Prostate gland (tissue), 2 donors: ENCODE measurements at regions not wholly inside any gene's neighbourhood (a gene's known extent, or its start where the extent isn't known, plus 50 kb on each side); places are given as distances from the start of the nearest gene placed in this dataset.

Experiments used
- DNase-seq: peaks from one replicate; pipeline ENCODE4 v3.0.0-alpha.2; 2019; ENCODE audit warnings: low spot score
- H3K27ac ChIP-seq, 2 donors: fragments of 200-600 bp; sonication (generic); 2 replicates each; pipeline ENCODE4 v1.5.1; 2017 to 2019
- H3K27me3 ChIP-seq: fragments of 200-600 bp; sonication (generic); replicated peaks from 2 replicates; pipeline ENCODE4 v1.5.1; 2019; ENCODE audit not compliant: insufficient read depth
- H3K36me3 ChIP-seq, 2 donors: fragments of 200-600 bp; sonication (generic); 1 replicate in 1 of 2; 2 replicates in 1 of 2; pipeline versions ENCODE4 v1.5.1 to v1.8.1; 2017 to 2019
- H3K4me1 ChIP-seq: fragments of 200-600 bp; sonication (generic); replicated peaks from 2 replicates; pipeline ENCODE4 v1.5.1; 2019
- H3K4me3 ChIP-seq, 2 donors: fragments of 200-600 bp; sonication (generic); 2 replicates each; pipeline ENCODE4 v1.5.1; 2017 to 2019
- H3K9me3 ChIP-seq: fragments of 200-600 bp; sonication (generic); 2 replicates; pipeline ENCODE4 v1.5.1; 2017
- POLR2A ChIP-seq: fragments of 450-650 bp; IDR thresholded peaks from one replicate; pipeline ENCODE4 v1.6.1; 2016; ENCODE audit warnings: antibody characterized with exemption, mild to moderate bottlenecking
- POLR2AphosphoS5 ChIP-seq: sonication (generic); formaldehyde crosslinking; IDR thresholded peaks from one replicate; pipeline ENCODE4 v1.6.1; 2017; ENCODE audit warnings: antibody characterized with exemption
- WGBS: methylation state at CpG from one replicate; pipeline ENCODE4 v1.1.5; 2018; 5-methylcytosine and 5-hydroxymethylcytosine counted together
- intact Hi-C: fragments of 100-400 bp; cut with DNase I; formaldehyde crosslinking; loops from one replicate; pipeline ENCODE4 v1.14.2; 2022
- TF ChIP-seq, protein P1 (sequence below), 4 experiments: fragments of 200-600 bp in 2 of 4; fragments of 450-650 bp in 2 of 4; sonication (generic) in 2 of 4; IDR thresholded peaks; 1 replicate in 3 of 4; 2 replicates in 1 of 4; pipeline ENCODE4 v1.5.1; 2016 to 2019; ENCODE audit warnings: antibody characterized with exemption in 4 of 4, mild to moderate bottlenecking in 2 of 4, moderate library complexity in 2 of 4

DNA sequence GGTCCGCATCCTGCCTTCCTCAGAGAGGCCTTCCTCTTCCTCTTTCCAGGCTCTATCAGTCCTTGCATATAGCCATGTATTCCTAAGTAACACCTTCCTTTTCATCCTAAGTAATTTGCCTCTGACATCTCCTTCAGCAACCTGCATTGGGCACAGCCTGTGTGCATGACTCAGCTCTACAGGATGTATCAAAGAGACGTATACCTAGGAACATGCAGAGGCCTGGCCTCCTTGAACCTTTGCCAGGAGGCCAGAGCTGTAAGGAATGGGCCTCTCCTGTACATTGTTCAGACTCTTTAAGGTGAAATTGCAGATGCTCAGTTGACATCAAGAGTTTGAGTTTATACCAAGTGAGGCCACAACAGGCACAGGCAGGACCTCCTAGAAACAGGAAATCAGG lies 76.0 kb upstream of the CELF4 start:
- Histone ChIP-seq H3K4me3 (no peak overlapping the region), H3K9me3 (no peaks in the 10 kb centered on the region), H3K27me3 (no peaks in the 10 kb centered on the region), H3K4me1 (no peaks in the 10 kb centered on the region), H3K36me3 (no peaks in the 10 kb centered on the region), H3K27ac (no peak overlapping the region)
- DNase-seq: peak; percentile 2
- 63% methylated on average over 2 of the region's 2 CpGs for WGBS
- TF ChIP-seq POLR2AphosphoS5 (no peak), POLR2A (no peak)
- TF ChIP-seq, protein P1, sequence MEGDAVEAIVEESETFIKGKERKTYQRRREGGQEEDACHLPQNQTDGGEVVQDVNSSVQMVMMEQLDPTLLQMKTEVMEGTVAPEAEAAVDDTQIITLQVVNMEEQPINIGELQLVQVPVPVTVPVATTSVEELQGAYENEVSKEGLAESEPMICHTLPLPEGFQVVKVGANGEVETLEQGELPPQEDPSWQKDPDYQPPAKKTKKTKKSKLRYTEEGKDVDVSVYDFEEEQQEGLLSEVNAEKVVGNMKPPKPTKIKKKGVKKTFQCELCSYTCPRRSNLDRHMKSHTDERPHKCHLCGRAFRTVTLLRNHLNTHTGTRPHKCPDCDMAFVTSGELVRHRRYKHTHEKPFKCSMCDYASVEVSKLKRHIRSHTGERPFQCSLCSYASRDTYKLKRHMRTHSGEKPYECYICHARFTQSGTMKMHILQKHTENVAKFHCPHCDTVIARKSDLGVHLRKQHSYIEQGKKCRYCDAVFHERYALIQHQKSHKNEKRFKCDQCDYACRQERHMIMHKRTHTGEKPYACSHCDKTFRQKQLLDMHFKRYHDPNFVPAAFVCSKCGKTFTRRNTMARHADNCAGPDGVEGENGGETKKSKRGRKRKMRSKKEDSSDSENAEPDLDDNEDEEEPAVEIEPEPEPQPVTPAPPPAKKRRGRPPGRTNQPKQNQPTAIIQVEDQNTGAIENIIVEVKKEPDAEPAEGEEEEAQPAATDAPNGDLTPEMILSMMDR (IDR thresholded peaks at IDR 0.05): no peak
- intact Hi-C loops: no loop called here

DNA sequence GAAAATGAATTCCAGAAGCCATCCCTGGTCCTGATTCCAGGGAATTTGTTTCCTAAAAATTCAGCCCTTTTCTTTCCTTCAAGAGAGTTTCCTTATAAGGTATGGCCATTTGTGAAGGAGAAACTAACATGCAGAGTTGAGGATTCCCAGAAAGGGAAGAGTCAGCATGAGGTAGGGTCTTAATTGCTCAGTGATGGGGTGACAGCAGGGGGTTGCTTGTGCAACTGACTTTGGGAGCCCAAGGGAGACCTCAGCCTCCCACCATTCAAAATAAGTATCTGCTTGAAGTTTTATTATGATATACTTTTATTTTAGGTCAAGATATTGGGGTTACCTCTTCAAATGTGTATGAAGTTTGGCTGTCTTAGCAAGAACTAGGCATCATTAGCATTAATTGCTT lies 74.9 kb upstream of the CELF4 start:
- no peaks in the 10 kb centered on the region for H3K4me1 ChIP-seq
- no peaks in the 10 kb centered on the region for H3K9me3 ChIP-seq
- no peak for DNase-seq
- TF ChIP-seq POLR2A (no peak), POLR2AphosphoS5 (no peak)
- TF ChIP-seq, protein P1 (IDR thresholded peaks at IDR 0.05): no peak
- H3K27ac ChIP-seq: no peak overlapping the region
- no peaks in the 10 kb centered on the region for H3K27me3 ChIP-seq
- intact Hi-C loops: no loop called here
- H3K36me3 ChIP-seq: no peaks in the 10 kb centered on the region
- H3K4me3 ChIP-seq: no peak overlapping the region

DNA sequence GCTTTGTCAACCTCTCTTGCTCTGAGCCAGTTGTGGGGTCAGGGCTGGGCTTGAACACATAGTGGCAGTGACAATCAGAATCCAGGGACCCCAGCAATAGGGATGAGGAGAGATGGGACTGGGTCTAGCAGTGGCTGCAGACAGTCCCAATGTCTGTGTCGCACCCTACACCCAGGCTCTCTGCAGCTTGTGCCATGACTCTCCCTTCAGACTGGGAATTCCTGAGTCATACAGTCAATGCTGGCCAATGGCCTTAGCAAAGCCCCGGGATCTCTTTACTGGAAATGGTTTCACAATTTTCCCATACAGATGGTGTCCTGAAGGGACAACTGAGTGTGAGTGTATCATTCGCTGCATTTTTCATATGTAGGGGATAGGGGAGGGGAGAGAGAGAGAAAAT lies 74.2 kb upstream of the CELF4 start:
- Histone ChIP-seq H3K27ac (no peak overlapping the region), H3K36me3 (no peaks in the 10 kb centered on the region), H3K27me3 (no peaks in the 10 kb centered on the region), H3K9me3 (no peaks in the 10 kb centered on the region), H3K4me1 (no peaks in the 10 kb centered on the region), H3K4me3 (no peak overlapping the region)
- intact Hi-C loops: no loop called here
- no peak for DNase-seq
- 95% methylated on average over 3 of the region's 3 CpGs for WGBS
- TF ChIP-seq, protein P1 (IDR thresholded peaks at IDR 0.05): no peak
- TF ChIP-seq POLR2A (no peak), POLR2AphosphoS5 (no peak)

DNA sequence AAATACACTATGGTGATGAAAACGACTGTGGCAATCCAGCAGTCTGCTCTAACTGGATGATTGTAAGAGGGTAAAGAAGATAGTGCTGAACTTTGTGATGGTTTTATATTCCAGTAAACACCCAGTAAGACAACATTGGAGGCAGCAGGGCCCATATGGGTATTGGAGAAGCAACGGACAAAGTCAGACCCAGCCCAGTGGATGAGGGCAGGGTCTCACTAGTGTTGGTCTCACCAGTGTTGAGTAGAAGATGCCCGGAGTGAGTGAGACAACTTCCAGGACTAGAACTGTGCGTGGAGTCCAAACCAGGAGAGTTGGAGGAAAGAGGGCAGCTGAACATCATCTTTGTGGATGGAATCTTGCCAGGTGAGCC lies 71.9 kb upstream of the CELF4 start:
- H3K4me3 ChIP-seq: no peak overlapping the region
- H3K9me3 ChIP-seq: no peaks in the 10 kb centered on the region
- intact Hi-C loops: no loop called here
- TF ChIP-seq POLR2AphosphoS5 (no peak), POLR2A (no peak)
- TF ChIP-seq, protein P1 (IDR thresholded peaks at IDR 0.05): no peak
- H3K27ac ChIP-seq: no peak overlapping the region
- no peaks in the 10 kb centered on the region for H3K27me3 ChIP-seq
- no peak for DNase-seq
- no peaks in the 10 kb centered on the region for H3K4me1 ChIP-seq
- no peaks in the 10 kb centered on the region for H3K36me3 ChIP-seq
- 81% methylated on average over 4 of the region's 4 CpGs for WGBS

DNA sequence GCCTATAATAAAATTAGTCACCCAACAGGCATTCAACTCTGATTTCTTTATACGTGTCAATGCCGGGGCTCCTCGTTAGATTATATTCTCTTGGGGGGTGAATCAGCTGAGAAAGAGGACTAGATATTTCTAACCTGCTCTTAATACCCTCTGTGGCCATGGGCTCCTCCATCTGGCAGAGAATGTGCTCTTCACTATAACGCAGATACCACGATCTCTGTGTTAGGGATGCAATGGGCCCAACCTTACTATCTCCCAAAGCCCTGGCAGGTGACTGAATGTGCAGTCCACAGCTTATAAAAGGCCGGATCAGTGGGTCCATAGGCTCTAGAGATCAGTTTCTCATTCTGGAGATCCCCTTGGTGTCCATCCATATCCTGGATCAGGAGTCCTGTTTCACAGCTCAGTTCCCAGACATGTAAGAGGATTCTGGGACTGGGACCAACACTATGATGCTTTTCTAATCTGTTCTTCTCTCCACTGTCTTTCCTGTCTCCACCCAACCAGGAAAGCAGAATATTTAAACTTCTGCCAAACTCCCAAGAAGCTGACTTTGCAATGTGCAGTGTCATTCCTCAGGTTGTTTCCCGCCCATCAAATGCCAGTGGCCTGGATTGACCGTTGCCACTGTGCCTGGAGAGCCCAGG lies 71.4 kb upstream of the CELF4 start:
- Histone ChIP-seq H3K27ac (no peak overlapping the region), H3K9me3 (no peaks in the 10 kb centered on the region), H3K4me1 (no peaks in the 10 kb centered on the region), H3K4me3 (no peak overlapping the region), H3K36me3 (no peaks in the 10 kb centered on the region), H3K27me3 (no peaks in the 10 kb centered on the region)
- DNase-seq: no peak
- TF ChIP-seq POLR2A (no peak), POLR2AphosphoS5 (no peak)
- TF ChIP-seq, protein P1 (IDR thresholded peaks at IDR 0.05): no peak
- intact Hi-C loops: no loop called here
- 92% methylated on average over 8 of the region's 8 CpGs for WGBS
